ENCODE measurements at regions not wholly inside any gene's neighbourhood (a gene's known extent, or its start where the extent isn't known, plus 50 kb on each side); places are given as distances from the start of the nearest gene placed in this dataset.

GRCh38 chr5:90279091-90279490, 130.5 kb downstream of the CETN3 start:
- DNase-seq = no peak
- Mint-ChIP-seq H3K27ac (ENCODE audit: unreplicated experiment) (no peak overlapping the region), H3K4me1 (ENCODE audit: low read depth, unreplicated experiment) (peaks cover 8% of the 10 kb centered on the region), H3K36me3 (ENCODE audit: unreplicated experiment) (no peaks in the 10 kb centered on the region), H3K4me3 (ENCODE audit: unreplicated experiment) (no peak overlapping the region), H3K9me3 (ENCODE audit: unreplicated experiment) (no peaks in the 10 kb centered on the region), H3K27me3 (ENCODE audit: unreplicated experiment) (no peaks in the 10 kb centered on the region)
- TF ChIP-seq, protein P1, sequence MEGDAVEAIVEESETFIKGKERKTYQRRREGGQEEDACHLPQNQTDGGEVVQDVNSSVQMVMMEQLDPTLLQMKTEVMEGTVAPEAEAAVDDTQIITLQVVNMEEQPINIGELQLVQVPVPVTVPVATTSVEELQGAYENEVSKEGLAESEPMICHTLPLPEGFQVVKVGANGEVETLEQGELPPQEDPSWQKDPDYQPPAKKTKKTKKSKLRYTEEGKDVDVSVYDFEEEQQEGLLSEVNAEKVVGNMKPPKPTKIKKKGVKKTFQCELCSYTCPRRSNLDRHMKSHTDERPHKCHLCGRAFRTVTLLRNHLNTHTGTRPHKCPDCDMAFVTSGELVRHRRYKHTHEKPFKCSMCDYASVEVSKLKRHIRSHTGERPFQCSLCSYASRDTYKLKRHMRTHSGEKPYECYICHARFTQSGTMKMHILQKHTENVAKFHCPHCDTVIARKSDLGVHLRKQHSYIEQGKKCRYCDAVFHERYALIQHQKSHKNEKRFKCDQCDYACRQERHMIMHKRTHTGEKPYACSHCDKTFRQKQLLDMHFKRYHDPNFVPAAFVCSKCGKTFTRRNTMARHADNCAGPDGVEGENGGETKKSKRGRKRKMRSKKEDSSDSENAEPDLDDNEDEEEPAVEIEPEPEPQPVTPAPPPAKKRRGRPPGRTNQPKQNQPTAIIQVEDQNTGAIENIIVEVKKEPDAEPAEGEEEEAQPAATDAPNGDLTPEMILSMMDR (IDR thresholded peaks at IDR 0.05; ENCODE audit: partially characterized antibody, unreplicated experiment) = no peak

DNA sequence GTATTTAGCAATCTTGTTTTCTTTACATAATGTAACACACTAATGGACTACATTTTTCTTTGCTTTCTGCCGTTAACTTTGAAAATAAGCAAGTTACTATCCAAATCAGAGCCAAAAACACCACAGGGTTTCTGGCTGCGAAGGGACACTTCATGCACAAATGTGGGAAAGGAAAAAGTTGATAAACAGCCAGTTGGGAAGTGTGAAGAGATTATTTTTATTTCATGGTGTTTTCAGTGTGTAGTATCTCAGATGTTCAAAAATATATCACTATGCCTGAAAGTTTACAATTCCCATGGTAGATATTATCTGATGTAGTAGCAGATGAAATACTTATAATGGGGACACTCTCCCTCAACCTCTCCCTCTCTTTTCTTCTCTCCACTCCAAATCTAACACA, 135.3 kb downstream of the CETN3 start:
- no peak for DNase-seq
- H3K27me3 Mint-ChIP-seq (ENCODE audit: unreplicated experiment) = no peaks in the 10 kb centered on the region
- TF ChIP-seq, protein P1 (IDR thresholded peaks at IDR 0.05; ENCODE audit: partially characterized antibody, unreplicated experiment) = no peak
- no peak overlapping the region for H3K4me3 Mint-ChIP-seq (ENCODE audit: unreplicated experiment)
- H3K27ac Mint-ChIP-seq (ENCODE audit: unreplicated experiment) = peak overlapping the region; percentile 36
- H3K36me3 Mint-ChIP-seq (ENCODE audit: unreplicated experiment) = no peaks in the 10 kb centered on the region
- H3K4me1 Mint-ChIP-seq (ENCODE audit: low read depth, unreplicated experiment) = peaks cover 14% of the 10 kb centered on the region
- H3K9me3 Mint-ChIP-seq (ENCODE audit: unreplicated experiment) = no peaks in the 10 kb centered on the region

DNA sequence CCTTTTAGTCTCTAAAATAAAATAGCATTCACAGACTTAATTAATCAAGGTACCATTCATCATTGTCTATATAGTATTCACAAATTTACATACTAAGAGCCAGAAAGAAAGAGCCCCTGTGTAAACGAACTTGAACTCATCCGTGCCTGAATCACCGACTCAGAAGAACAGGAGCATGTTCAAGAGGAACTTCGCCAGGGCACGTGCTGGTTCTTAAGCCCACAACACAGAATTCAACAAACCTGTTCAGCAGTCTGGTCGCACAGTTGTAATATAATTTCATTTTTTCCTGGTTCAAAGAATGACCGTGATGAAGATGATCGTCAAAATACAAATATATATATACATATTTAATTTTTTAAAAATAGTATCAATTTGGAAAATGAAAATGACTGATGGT, 141.9 kb downstream of the CETN3 start:
- H3K9me3 Mint-ChIP-seq (ENCODE audit: unreplicated experiment) = no peaks in the 10 kb centered on the region
- no peak overlapping the region for H3K4me3 Mint-ChIP-seq (ENCODE audit: unreplicated experiment)
- no peak overlapping the region for H3K27ac Mint-ChIP-seq (ENCODE audit: unreplicated experiment)
- H3K4me1 Mint-ChIP-seq (ENCODE audit: low read depth, unreplicated experiment) = peaks cover 8% of the 10 kb centered on the region
- H3K36me3 Mint-ChIP-seq (ENCODE audit: unreplicated experiment) = no peaks in the 10 kb centered on the region
- DNase-seq = no peak
- TF ChIP-seq, protein P1 (IDR thresholded peaks at IDR 0.05; ENCODE audit: partially characterized antibody, unreplicated experiment) = no peak
- H3K27me3 Mint-ChIP-seq (ENCODE audit: unreplicated experiment) = no peaks in the 10 kb centered on the region

DNA sequence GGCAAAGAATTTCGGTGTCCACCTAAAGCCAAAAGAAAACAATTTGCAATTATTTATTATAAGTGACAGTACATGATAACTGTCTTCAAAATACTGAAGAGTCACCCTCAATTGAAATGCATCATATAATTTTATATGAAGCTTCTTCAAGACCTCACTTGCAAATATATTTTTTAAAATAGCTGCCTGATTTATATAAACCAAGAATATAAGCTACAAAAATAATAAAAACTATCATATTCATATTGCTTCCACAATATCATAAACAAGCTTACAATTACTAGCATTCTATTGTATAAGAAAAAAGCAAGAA, 144.1 kb downstream of the CETN3 start:
- Mint-ChIP-seq H3K9me3 (ENCODE audit: unreplicated experiment) (no peaks in the 10 kb centered on the region), H3K4me3 (ENCODE audit: unreplicated experiment) (no peak overlapping the region), H3K27ac (ENCODE audit: unreplicated experiment) (no peak overlapping the region), H3K36me3 (ENCODE audit: unreplicated experiment) (no peaks in the 10 kb centered on the region), H3K4me1 (ENCODE audit: low read depth, unreplicated experiment) (peaks cover 5% of the 10 kb centered on the region), H3K27me3 (ENCODE audit: unreplicated experiment) (no peaks in the 10 kb centered on the region)
- no peak for DNase-seq
- TF ChIP-seq, protein P1 (IDR thresholded peaks at IDR 0.05; ENCODE audit: partially characterized antibody, unreplicated experiment) = peak; percentile 51

GRCh38 chr5:90264689-90265544, 144.6 kb downstream of the CETN3 start:
- Mint-ChIP-seq H3K4me3 (ENCODE audit: unreplicated experiment) (no peak overlapping the region), H3K9me3 (ENCODE audit: unreplicated experiment) (no peaks in the 10 kb centered on the region), H3K27me3 (ENCODE audit: unreplicated experiment) (no peaks in the 10 kb centered on the region), H3K27ac (ENCODE audit: unreplicated experiment) (no peak overlapping the region), H3K4me1 (ENCODE audit: low read depth, unreplicated experiment) (peaks cover 5% of the 10 kb centered on the region), H3K36me3 (ENCODE audit: unreplicated experiment) (no peaks in the 10 kb centered on the region)
- DNase-seq = peak; percentile 69
- TF ChIP-seq, protein P1 (IDR thresholded peaks at IDR 0.05; ENCODE audit: partially characterized antibody, unreplicated experiment) = peak; percentile 86
